ENCODE measurements at regions not wholly inside any gene's neighbourhood (a gene's known extent, or its start where the extent isn't known, plus 50 kb on each side); places are given as distances from the start of the nearest gene placed in this dataset.
"Not testable (repeated sequence)": the region's sequence is repeated elsewhere in the genome, so short reads cannot be mapped to it uniquely, and the experiment has no call there.

- DNase-seq (ENCODE audit: low spot score), result no peak
- in situ Hi-C loops (cut with MboI; ENCODE audit: low pct_unique_long_range_greater_than_20kb, low sequenced_read_pairs, unreplicated experiment), result no loop called here
- TF ChIP-seq, protein P1, sequence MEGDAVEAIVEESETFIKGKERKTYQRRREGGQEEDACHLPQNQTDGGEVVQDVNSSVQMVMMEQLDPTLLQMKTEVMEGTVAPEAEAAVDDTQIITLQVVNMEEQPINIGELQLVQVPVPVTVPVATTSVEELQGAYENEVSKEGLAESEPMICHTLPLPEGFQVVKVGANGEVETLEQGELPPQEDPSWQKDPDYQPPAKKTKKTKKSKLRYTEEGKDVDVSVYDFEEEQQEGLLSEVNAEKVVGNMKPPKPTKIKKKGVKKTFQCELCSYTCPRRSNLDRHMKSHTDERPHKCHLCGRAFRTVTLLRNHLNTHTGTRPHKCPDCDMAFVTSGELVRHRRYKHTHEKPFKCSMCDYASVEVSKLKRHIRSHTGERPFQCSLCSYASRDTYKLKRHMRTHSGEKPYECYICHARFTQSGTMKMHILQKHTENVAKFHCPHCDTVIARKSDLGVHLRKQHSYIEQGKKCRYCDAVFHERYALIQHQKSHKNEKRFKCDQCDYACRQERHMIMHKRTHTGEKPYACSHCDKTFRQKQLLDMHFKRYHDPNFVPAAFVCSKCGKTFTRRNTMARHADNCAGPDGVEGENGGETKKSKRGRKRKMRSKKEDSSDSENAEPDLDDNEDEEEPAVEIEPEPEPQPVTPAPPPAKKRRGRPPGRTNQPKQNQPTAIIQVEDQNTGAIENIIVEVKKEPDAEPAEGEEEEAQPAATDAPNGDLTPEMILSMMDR (IDR thresholded peaks at IDR 0.05; ENCODE audit: extremely low read depth, insufficient read depth, missing control alignments), result no peak
Observed at GRCh38 chr1:190679983-190680382, 202.3 kb upstream of the BRINP3 start.

- in situ Hi-C loops (cut with MboI; ENCODE audit: low pct_unique_long_range_greater_than_20kb, low sequenced_read_pairs, unreplicated experiment), result no loop called here
- TF ChIP-seq, protein P1 (IDR thresholded peaks at IDR 0.05; ENCODE audit: extremely low read depth, insufficient read depth, missing control alignments), result no peak
- DNase-seq (ENCODE audit: low spot score), result no peak
Observed at GRCh38 chr1:190685676-190686075, 208.0 kb upstream of the BRINP3 start.

GRCh38 chr1:190688096-190688495 lies 210.4 kb upstream of the BRINP3 start:
- in situ Hi-C loops (cut with MboI; ENCODE audit: low pct_unique_long_range_greater_than_20kb, low sequenced_read_pairs, unreplicated experiment), result no loop called here
- TF ChIP-seq, protein P1 (IDR thresholded peaks at IDR 0.05; ENCODE audit: extremely low read depth, insufficient read depth, missing control alignments), result no peak
- no peak for DNase-seq (ENCODE audit: low spot score)

DNA sequence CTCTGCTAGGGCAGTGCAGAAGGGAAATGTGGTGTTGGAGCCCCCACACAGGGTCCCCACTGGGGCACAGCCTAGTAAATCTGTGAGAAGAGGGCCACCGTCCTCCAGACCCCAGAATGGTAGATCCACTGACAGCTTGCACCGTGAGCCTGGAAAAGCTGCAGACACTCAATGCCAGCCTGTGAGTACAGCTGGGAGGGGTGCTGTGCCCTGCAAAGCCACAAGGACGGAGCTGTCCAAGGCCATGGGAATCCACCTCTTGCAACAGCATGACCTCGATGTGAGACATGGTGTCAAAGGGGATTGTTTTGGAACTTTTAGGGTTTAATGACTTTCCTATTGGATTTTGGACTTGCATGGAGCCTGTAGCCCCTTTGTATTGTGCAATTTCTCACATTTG lies 220.8 kb upstream of the BRINP3 start:
- not testable (repeated sequence) for DNase-seq (ENCODE audit: low spot score)

DNA sequence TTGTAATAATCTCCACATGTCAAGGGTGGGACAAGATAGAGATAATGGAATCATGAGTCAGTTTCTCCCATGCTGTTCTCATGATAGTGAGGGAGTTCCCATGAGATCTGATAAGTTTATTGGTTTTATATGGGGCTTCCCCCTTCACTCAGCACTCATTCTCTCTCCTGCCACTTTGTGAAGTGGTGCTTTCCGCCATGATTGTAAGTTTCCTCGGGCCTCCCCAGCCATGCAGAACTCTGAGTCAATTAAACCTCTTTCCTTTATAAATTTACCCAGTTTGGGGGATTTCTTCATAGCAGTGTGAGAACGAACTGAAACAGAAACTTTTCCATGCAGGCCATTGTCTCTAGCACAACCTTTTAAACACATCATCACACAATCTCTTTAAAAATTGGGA lies 221.5 kb upstream of the BRINP3 start:
- TF ChIP-seq, protein P1 (IDR thresholded peaks at IDR 0.05; ENCODE audit: extremely low read depth, insufficient read depth, missing control alignments), result no peak
- DNase-seq (ENCODE audit: low spot score), result no peak
- in situ Hi-C loops (cut with MboI; ENCODE audit: low pct_unique_long_range_greater_than_20kb, low sequenced_read_pairs, unreplicated experiment), result no loop called here

More for the DNA sequence above, 220.8 kb upstream of the BRINP3 start:
- in situ Hi-C loops (cut with MboI; ENCODE audit: low pct_unique_long_range_greater_than_20kb, low sequenced_read_pairs, unreplicated experiment), result not testable (repeated sequence)

GRCh38 chr1:190708418-190709057 lies 230.9 kb upstream of the BRINP3 start:
- in situ Hi-C loops (cut with MboI; ENCODE audit: low pct_unique_long_range_greater_than_20kb, low sequenced_read_pairs, unreplicated experiment), result no loop called here
- TF ChIP-seq, protein P1 (IDR thresholded peaks at IDR 0.05; ENCODE audit: extremely low read depth, insufficient read depth, missing control alignments), result no peak
- DNase-seq (ENCODE audit: low spot score), result no peak

DNA sequence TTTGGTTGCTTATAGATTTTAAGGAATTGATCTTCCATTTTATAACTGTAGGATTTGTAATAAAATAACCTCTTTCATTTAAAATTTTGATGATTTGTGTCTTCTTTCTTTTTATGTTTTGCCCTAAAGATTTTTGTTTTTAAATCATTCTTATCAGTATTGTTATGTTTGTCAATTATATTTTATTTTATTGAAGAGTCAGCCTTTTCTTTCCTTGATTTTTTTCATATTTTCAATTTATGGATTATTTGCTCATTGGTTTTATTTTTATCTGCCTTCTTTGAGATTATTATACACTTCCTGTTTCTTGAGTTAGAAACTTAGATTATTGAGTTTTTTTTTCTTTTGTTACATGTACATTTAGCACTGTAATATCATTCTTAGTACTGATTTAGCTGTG lies 233.4 kb upstream of the BRINP3 start:
- in situ Hi-C loops (cut with MboI; ENCODE audit: low pct_unique_long_range_greater_than_20kb, low sequenced_read_pairs, unreplicated experiment), result no loop called here
- TF ChIP-seq, protein P1 (IDR thresholded peaks at IDR 0.05; ENCODE audit: extremely low read depth, insufficient read depth, missing control alignments), result no peak
- no peak for DNase-seq (ENCODE audit: low spot score)

Data from GM13977 (cell line).